BLaER1 (cell line): ENCODE measurements at regions not wholly inside any gene's neighbourhood (a gene's known extent, or its start where the extent isn't known, plus 50 kb on each side); places are given as distances from the start of the nearest gene placed in this dataset.
"Not testable (repeated sequence)": the region's sequence is repeated elsewhere in the genome, so short reads cannot be mapped to it uniquely, and the experiment has no call there.

Experiments
- H3K27ac ChIP-seq: shearing (Covaris generic); formaldehyde crosslinking; 2 replicates; pipeline ENCODE4 v1.8.1; 2022
- H3K27me3 ChIP-seq: shearing (Covaris generic); formaldehyde crosslinking; 2 replicates; pipeline ENCODE4 v1.8.1; 2022
- H3K36me3 ChIP-seq: shearing (Covaris generic); formaldehyde crosslinking; 2 replicates; pipeline ENCODE4 v1.8.1; 2022
- H3K4me1 ChIP-seq: shearing (Covaris generic); formaldehyde crosslinking; 2 replicates; pipeline ENCODE4 v1.8.1; 2022
- H3K4me2 ChIP-seq: shearing (Covaris generic); formaldehyde crosslinking; 2 replicates; pipeline ENCODE4 v1.8.1; 2022
- H3K4me3 ChIP-seq: shearing (Covaris generic); formaldehyde crosslinking; 2 replicates; pipeline ENCODE4 v1.8.1; 2022
- H3K9ac ChIP-seq: shearing (Covaris generic); formaldehyde crosslinking; 2 replicates; pipeline ENCODE4 v1.8.1; 2022
- H3K9me3 ChIP-seq: shearing (Covaris generic); formaldehyde crosslinking; 2 replicates; pipeline ENCODE4 v1.8.1; 2022
- H4K20me1 ChIP-seq: shearing (Covaris generic); formaldehyde crosslinking; 2 replicates; pipeline ENCODE4 v1.8.1; 2022
- Cebpa-rat ChIP-seq: shearing (Covaris generic); IDR thresholded peaks from 2 replicates; pipeline ENCODE4 v1.8.1; 2022

DNA sequence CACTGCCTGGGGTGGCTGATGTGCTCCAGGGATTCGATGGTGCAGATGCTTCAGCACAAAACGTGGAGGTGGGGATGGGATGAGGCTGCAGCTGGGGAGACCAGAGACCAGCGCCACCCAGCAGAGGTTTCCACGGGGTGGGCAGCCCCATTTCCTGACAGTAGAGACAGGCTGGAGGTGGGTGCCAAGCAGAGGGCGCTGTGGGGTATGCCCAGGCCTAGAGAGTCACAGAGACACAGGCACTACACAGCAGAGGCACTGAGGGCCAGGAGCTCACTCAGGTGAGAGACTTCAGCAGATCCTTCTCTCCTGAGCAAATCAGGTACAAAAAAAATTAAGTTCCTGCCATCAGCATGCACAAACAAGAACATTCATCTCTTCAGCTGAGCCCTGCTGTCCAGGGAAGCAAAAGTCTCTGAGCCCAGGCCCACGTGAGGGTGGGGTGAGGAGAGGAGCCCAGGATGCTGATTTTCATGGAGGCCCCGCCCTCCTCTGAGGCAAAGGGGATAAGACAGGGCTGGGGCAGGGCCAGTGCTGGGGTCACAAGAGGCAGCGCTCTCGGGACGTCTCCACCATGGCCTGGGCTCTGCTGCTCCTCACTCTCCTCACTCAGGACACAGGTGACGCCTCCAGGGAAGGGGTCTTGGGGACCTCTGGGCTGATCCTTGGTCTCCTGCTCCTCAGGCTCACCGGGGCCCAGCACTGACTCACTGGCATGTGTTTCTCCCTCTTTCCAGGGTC lies 53.1 kb downstream of the GGTLC2 start:
- peaks cover 59% of the 10 kb centered on the region for H3K4me1 ChIP-seq
- H3K9me3 ChIP-seq, result no peaks in the 10 kb centered on the region
- no peak overlapping the region for H3K27ac ChIP-seq
- no peaks in the 10 kb centered on the region for H4K20me1 ChIP-seq
- H3K4me3 ChIP-seq, result no peak overlapping the region
- no peaks in the 10 kb centered on the region for H3K36me3 ChIP-seq
- H3K27me3 ChIP-seq, result no peaks in the 10 kb centered on the region
- H3K4me2 ChIP-seq, result peak overlapping the region; percentile 1; the same call in 1 of the 2 replicates
- no peak overlapping the region for H3K9ac ChIP-seq
- no peak for TF ChIP-seq Cebpa-rat

DNA sequence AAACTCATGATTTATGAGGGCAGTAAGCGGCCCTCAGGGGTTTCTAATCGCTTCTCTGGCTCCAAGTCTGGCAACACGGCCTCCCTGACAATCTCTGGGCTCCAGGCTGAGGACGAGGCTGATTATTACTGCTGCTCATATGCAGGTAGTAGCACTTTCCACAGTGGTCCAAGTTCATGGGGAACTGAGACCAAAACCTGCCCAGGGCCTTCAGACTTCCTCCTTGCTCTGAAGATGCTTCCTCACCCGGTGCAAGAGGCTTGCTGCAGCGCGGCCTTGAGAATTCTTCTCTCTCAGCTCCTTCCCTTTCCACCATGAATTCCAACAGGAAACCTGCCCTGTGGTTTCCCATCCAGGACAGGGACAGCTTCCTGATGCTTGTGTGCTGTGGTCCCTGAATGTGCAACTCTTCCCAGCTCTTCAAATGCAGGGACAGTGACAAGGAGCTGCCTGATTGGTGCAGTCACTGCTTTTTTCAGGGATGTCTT lies 53.9 kb downstream of the GGTLC2 start:
- no peak for TF ChIP-seq Cebpa-rat
- H3K4me1 ChIP-seq, result peaks cover 53% of the 10 kb centered on the region
- no peaks in the 10 kb centered on the region for H3K9me3 ChIP-seq
- H3K4me3 ChIP-seq, result no peak overlapping the region
- H3K36me3 ChIP-seq, result no peaks in the 10 kb centered on the region
- H3K27me3 ChIP-seq, result no peaks in the 10 kb centered on the region
- no peak overlapping the region for H3K9ac ChIP-seq
- no peaks in the 10 kb centered on the region for H4K20me1 ChIP-seq
- no peak overlapping the region for H3K27ac ChIP-seq
- H3K4me2 ChIP-seq, result peak overlapping the region; percentile 13; the same call in 1 of the 2 replicates

GRCh38 chr22:22700631-22701030 lies 56.2 kb downstream of the GGTLC2 start:
- TF ChIP-seq Cebpa-rat, result no peak
- H3K4me2 ChIP-seq, result peak overlapping the region; percentile 55; the same call in 1 of the 2 replicates
- H3K9ac ChIP-seq, result no peak overlapping the region
- no peaks in the 10 kb centered on the region for H4K20me1 ChIP-seq
- H3K4me1 ChIP-seq, result peaks cover 59% of the 10 kb centered on the region
- H3K27ac ChIP-seq, result no peak overlapping the region
- no peak overlapping the region for H3K4me3 ChIP-seq
- H3K9me3 ChIP-seq, result no peaks in the 10 kb centered on the region
- H3K36me3 ChIP-seq, result no peaks in the 10 kb centered on the region
- H3K27me3 ChIP-seq, result no peaks in the 10 kb centered on the region

- peaks cover 66% of the 10 kb centered on the region for H3K4me1 ChIP-seq
- H3K27ac ChIP-seq, H3K9ac ChIP-seq, H4K20me1 ChIP-seq, H3K27me3 ChIP-seq, H3K4me3 ChIP-seq, H3K9me3 ChIP-seq, H3K4me2 ChIP-seq, H3K36me3 ChIP-seq: not testable (repeated sequence)
Measured at GRCh38 chr22:22701557-22701956, 57.1 kb downstream of the GGTLC2 start.

GRCh38 chr22:22702237-22703202 lies 58.1 kb downstream of the GGTLC2 start:
- Histone ChIP-seq H4K20me1 (no peaks in the 10 kb centered on the region), H3K4me2 (no peak overlapping the region), H3K4me3 (no peak overlapping the region), H3K9me3 (no peaks in the 10 kb centered on the region), H3K27me3 (no peaks in the 10 kb centered on the region), H3K36me3 (no peaks in the 10 kb centered on the region), H3K4me1 (peaks cover 67% of the 10 kb centered on the region), H3K9ac (no peak overlapping the region), H3K27ac (no peak overlapping the region)
- TF ChIP-seq Cebpa-rat, result no peak

DNA sequence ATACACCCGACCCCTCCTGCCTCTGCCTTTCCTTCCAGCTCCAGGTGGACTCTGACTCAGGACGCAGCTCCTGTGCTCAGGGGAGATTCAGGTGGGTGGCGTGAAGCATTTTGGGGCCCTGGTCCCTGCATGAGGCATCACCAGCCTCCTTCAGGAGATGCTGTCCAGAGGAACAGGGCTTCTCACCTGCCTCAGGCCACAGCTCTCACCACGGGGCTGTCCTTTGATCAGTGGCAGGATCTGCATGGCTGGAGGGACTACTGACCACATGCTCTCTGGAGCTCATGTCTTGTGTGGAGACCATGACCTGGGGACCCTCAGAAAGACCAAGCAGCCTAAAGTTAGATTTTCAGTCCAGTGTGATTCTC lies 58.8 kb downstream of the GGTLC2 start:
- H3K27ac ChIP-seq, result no peak overlapping the region

GRCh38 chr22:22703715-22704114 lies 59.3 kb downstream of the GGTLC2 start:
- H3K9me3 ChIP-seq, result no peaks in the 10 kb centered on the region
- H3K36me3 ChIP-seq, result no peaks in the 10 kb centered on the region
- H3K27me3 ChIP-seq, result no peaks in the 10 kb centered on the region
- peak overlapping the region; percentile 59; the same call in 1 of the 2 replicates for H3K27ac ChIP-seq
- no peaks in the 10 kb centered on the region for H4K20me1 ChIP-seq
- TF ChIP-seq Cebpa-rat, result no peak
- H3K9ac ChIP-seq, result no peak overlapping the region
- H3K4me3 ChIP-seq, result no peak overlapping the region
- peaks cover 55% of the 10 kb centered on the region for H3K4me1 ChIP-seq
- peak overlapping the region; percentile 70 for H3K4me2 ChIP-seq

More for the DNA sequence above, 58.8 kb downstream of the GGTLC2 start:
- Histone ChIP-seq H3K36me3 (no peaks in the 10 kb centered on the region), H3K9me3 (no peaks in the 10 kb centered on the region), H3K4me1 (peaks cover 61% of the 10 kb centered on the region), H3K9ac (no peak overlapping the region), H3K4me2 (no peak overlapping the region), H3K4me3 (no peak overlapping the region), H4K20me1 (no peaks in the 10 kb centered on the region), H3K27me3 (no peaks in the 10 kb centered on the region)
- TF ChIP-seq Cebpa-rat, result no peak

DNA sequence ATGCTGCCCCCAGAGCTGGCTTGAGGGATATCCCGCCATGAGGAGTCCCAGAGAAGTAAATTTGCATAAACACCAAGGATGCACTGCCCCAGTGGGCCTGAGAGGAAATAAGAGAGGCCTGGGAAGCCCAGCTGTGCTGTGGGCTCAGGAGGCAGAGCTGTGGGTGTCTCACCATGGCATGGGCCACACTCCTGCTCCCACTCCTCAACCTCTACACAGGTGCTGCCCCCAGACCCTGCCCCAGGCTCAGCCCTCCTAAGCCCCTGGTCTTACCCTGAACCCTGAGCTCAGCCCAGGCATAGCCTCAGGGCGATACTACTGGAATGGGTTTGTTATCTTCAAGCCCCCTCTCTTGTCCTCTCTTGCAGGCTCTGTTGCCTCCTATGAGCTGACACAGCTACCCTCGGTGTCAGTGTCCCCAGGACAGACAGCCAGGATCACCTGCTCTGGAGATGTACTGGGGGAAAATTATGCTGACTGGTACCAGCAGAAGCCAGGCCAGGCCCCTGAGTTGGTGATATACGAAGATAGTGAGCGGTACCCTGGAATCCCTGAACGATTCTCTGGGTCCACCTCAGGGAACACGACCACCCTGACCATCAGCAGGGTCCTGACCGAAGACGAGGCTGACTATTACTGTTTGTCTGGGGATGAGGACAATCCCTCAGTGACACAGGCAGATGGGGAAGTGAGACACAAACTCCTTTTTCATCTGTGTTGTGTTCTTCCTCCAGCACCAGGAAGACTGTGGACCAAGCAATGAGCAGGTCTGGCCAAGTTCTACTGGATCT lies 59.9 kb downstream of the GGTLC2 start:
- Histone ChIP-seq H3K9ac (no peak overlapping the region; the same call in 1 of the 2 replicates), H3K4me2 (peak overlapping the region; percentile 70), H3K9me3 (no peaks in the 10 kb centered on the region)

DNA sequence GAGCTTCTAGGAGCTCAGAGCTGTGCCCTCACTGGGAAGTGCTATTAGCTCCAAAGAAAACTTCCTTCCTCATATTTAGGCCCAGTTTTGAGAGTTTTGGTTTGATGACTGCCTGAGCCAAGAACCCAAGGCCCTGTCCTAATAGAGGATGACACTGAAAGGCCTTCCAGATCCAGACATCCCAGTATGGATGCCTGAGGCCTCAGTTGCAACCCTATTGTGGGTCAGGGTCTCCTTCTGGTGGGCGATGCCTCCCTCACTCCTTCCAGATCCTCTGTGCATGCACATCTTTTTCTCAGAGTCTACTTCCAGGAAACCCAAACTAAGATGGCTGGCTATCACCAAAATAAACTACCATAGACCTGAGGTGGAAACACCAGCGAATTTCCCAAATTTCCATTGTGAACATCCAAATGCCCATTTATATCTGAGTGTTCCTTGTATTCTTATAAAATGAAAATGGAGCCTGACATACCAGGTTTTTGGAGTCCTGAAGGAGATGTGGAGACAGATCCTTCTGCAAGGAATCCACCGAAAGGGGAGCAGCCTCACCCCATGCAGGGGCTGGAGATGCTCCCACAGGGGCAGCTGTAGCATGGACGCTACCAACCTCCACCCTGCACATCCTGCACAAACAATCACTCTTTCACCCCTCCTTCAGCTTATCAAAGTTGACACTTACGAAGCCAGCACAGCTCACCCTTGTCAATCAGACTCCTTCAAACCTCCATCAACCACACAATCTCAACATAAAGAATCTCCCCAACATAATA lies 61.1 kb downstream of the GGTLC2 start:
- Histone ChIP-seq H3K4me1 (peaks cover 39% of the 10 kb centered on the region), H3K4me2 (peak overlapping the region; percentile 70; the same call in 1 of the 2 replicates), H3K9ac (no peak overlapping the region), H3K9me3 (no peaks in the 10 kb centered on the region), H3K36me3 (no peaks in the 10 kb centered on the region), H3K4me3 (no peak overlapping the region), H3K27me3 (no peaks in the 10 kb centered on the region), H4K20me1 (no peaks in the 10 kb centered on the region), H3K27ac (no peak overlapping the region)
- no peak for TF ChIP-seq Cebpa-rat

More for the DNA sequence above, 59.9 kb downstream of the GGTLC2 start:
- no peaks in the 10 kb centered on the region for H3K27me3 ChIP-seq
- H3K27ac ChIP-seq, result peak overlapping the region; percentile 59
- H4K20me1 ChIP-seq, result no peaks in the 10 kb centered on the region
- H3K4me3 ChIP-seq, result no peak overlapping the region
- TF ChIP-seq Cebpa-rat, result no peak
- peaks cover 50% of the 10 kb centered on the region for H3K4me1 ChIP-seq
- H3K36me3 ChIP-seq, result no peaks in the 10 kb centered on the region
